ENCODE measurements at regions not wholly inside any gene's neighbourhood (a gene's known extent, or its start where the extent isn't known, plus 50 kb on each side); places are given as distances from the start of the nearest gene placed in this dataset.

GRCh38 chr2:121151311-121152109 lies 133.5 kb downstream of the TFCP2L1 start:
- TF ChIP-seq CTCF (IDR thresholded peaks at IDR 0.05 in 2 of 3, conservative IDR thresholded peaks at IDR 0.05 in 1 of 3; ENCODE audit: borderline replicate concordance in 1 of 3, insufficient read depth in 1 of 3, low read depth in 2 of 3, low read length in 2 of 3): no peak
- TF ChIP-seq POLR2A (IDR thresholded peaks at IDR 0.05; ENCODE audit: borderline replicate concordance, extremely low read depth, insufficient read depth, insufficient read length): no peak
- TF ChIP-seq CEBPB (IDR thresholded peaks at IDR 0.05; ENCODE audit: low read depth): no peak
- TF ChIP-seq ELF1 (IDR thresholded peaks at IDR 0.05; ENCODE audit: borderline replicate concordance, low read depth): no peak
